ENCODE measurements at regions not wholly inside any gene's neighbourhood (a gene's known extent, or its start where the extent isn't known, plus 50 kb on each side); places are given as distances from the start of the nearest gene placed in this dataset.

- H3K9ac ChIP-seq (ENCODE audit: low read depth in 1 of 3, low read length in 3 of 3) = no peak overlapping the region
- no peaks in the 10 kb centered on the region for H3K4me1 ChIP-seq (ENCODE audit: control insufficient read depth in 3 of 3, insufficient read depth in 3 of 3, low read length in 3 of 3)
- no peak overlapping the region for H3K4me3 ChIP-seq (ENCODE audit: low read length in 3 of 3)
- no peaks in the 10 kb centered on the region for H3K36me3 ChIP-seq (ENCODE audit: control insufficient read depth in 3 of 3, insufficient read depth in 3 of 3, low read length in 3 of 3)
- H3K9me3 ChIP-seq (ENCODE audit: control insufficient read depth in 3 of 3, low read length in 3 of 3) = no peaks in the 10 kb centered on the region
- H3K27ac ChIP-seq (ENCODE audit: low read depth, low read length) = no peak overlapping the region
- H3K27me3 ChIP-seq (ENCODE audit: control insufficient read depth in 3 of 3, insufficient read depth in 3 of 3, low read length in 3 of 3) = no peaks in the 10 kb centered on the region
Observed at GRCh38 chr6:51464956-51465355, 622.5 kb downstream of the PKHD1 start.

GRCh38 chr6:51466427-51466826 lies 621.0 kb downstream of the PKHD1 start:
- Histone ChIP-seq H3K27ac (ENCODE audit: low read depth, low read length) (no peak overlapping the region), H3K27me3 (ENCODE audit: control insufficient read depth in 3 of 3, insufficient read depth in 3 of 3, low read length in 3 of 3) (no peaks in the 10 kb centered on the region), H3K9ac (ENCODE audit: low read depth in 1 of 3, low read length in 3 of 3) (no peak overlapping the region), H3K9me3 (ENCODE audit: control insufficient read depth in 3 of 3, low read length in 3 of 3) (no peaks in the 10 kb centered on the region), H3K4me1 (ENCODE audit: control insufficient read depth in 3 of 3, insufficient read depth in 3 of 3, low read length in 3 of 3) (no peaks in the 10 kb centered on the region), H3K36me3 (ENCODE audit: control insufficient read depth in 3 of 3, insufficient read depth in 3 of 3, low read length in 3 of 3) (no peaks in the 10 kb centered on the region), H3K4me3 (ENCODE audit: low read length in 3 of 3) (no peak overlapping the region)

- no peaks in the 10 kb centered on the region for H3K36me3 ChIP-seq (ENCODE audit: control insufficient read depth in 3 of 3, insufficient read depth in 3 of 3, low read length in 3 of 3)
- no peak overlapping the region for H3K9ac ChIP-seq (ENCODE audit: low read depth in 1 of 3, low read length in 3 of 3)
- H3K4me3 ChIP-seq (ENCODE audit: low read length in 3 of 3) = no peak overlapping the region
- no peaks in the 10 kb centered on the region for H3K4me1 ChIP-seq (ENCODE audit: control insufficient read depth in 3 of 3, insufficient read depth in 3 of 3, low read length in 3 of 3)
- H3K9me3 ChIP-seq (ENCODE audit: control insufficient read depth in 3 of 3, low read length in 3 of 3) = no peaks in the 10 kb centered on the region
- H3K27me3 ChIP-seq (ENCODE audit: control insufficient read depth in 3 of 3, insufficient read depth in 3 of 3, low read length in 3 of 3) = no peaks in the 10 kb centered on the region
- H3K27ac ChIP-seq (ENCODE audit: low read depth, low read length) = no peak overlapping the region
Observed at GRCh38 chr6:51467231-51467952, 620.0 kb downstream of the PKHD1 start.

- Histone ChIP-seq H3K27ac (ENCODE audit: low read depth, low read length) (no peak overlapping the region), H3K4me3 (ENCODE audit: low read length in 3 of 3) (no peak overlapping the region), H3K9me3 (ENCODE audit: control insufficient read depth in 3 of 3, low read length in 3 of 3) (no peaks in the 10 kb centered on the region), H3K9ac (ENCODE audit: low read depth in 1 of 3, low read length in 3 of 3) (no peak overlapping the region), H3K27me3 (ENCODE audit: control insufficient read depth in 3 of 3, insufficient read depth in 3 of 3, low read length in 3 of 3) (no peaks in the 10 kb centered on the region), H3K4me1 (ENCODE audit: control insufficient read depth in 3 of 3, insufficient read depth in 3 of 3, low read length in 3 of 3) (no peaks in the 10 kb centered on the region), H3K36me3 (ENCODE audit: control insufficient read depth in 3 of 3, insufficient read depth in 3 of 3, low read length in 3 of 3) (no peaks in the 10 kb centered on the region)
Observed at GRCh38 chr6:51468704-51469103, 618.7 kb downstream of the PKHD1 start.

- H3K36me3 ChIP-seq (ENCODE audit: control insufficient read depth in 3 of 3, insufficient read depth in 3 of 3, low read length in 3 of 3) = no peaks in the 10 kb centered on the region
- H3K9ac ChIP-seq (ENCODE audit: low read depth in 1 of 3, low read length in 3 of 3) = no peak overlapping the region
- H3K27me3 ChIP-seq (ENCODE audit: control insufficient read depth in 3 of 3, insufficient read depth in 3 of 3, low read length in 3 of 3) = no peaks in the 10 kb centered on the region
- no peak overlapping the region for H3K4me3 ChIP-seq (ENCODE audit: low read length in 3 of 3)
- no peaks in the 10 kb centered on the region for H3K9me3 ChIP-seq (ENCODE audit: control insufficient read depth in 3 of 3, low read length in 3 of 3)
- H3K27ac ChIP-seq (ENCODE audit: low read depth, low read length) = no peak overlapping the region
- H3K4me1 ChIP-seq (ENCODE audit: control insufficient read depth in 3 of 3, insufficient read depth in 3 of 3, low read length in 3 of 3) = no peaks in the 10 kb centered on the region
Observed at GRCh38 chr6:51472745-51473487, 614.5 kb downstream of the PKHD1 start.

GRCh38 chr6:51474022-51474975 lies 613.1 kb downstream of the PKHD1 start:
- H3K27ac ChIP-seq (ENCODE audit: low read depth, low read length) = no peak overlapping the region
- H3K27me3 ChIP-seq (ENCODE audit: control insufficient read depth in 3 of 3, insufficient read depth in 3 of 3, low read length in 3 of 3) = no peaks in the 10 kb centered on the region

GRCh38 chr6:51477711-51478311 lies 609.6 kb downstream of the PKHD1 start:
- Histone ChIP-seq H3K36me3 (ENCODE audit: control insufficient read depth in 3 of 3, insufficient read depth in 3 of 3, low read length in 3 of 3) (no peaks in the 10 kb centered on the region), H3K27me3 (ENCODE audit: control insufficient read depth in 3 of 3, insufficient read depth in 3 of 3, low read length in 3 of 3) (no peaks in the 10 kb centered on the region), H3K4me1 (ENCODE audit: control insufficient read depth in 3 of 3, insufficient read depth in 3 of 3, low read length in 3 of 3) (no peaks in the 10 kb centered on the region), H3K9ac (ENCODE audit: low read depth in 1 of 3, low read length in 3 of 3) (no peak overlapping the region), H3K9me3 (ENCODE audit: control insufficient read depth in 3 of 3, low read length in 3 of 3) (no peaks in the 10 kb centered on the region), H3K27ac (ENCODE audit: low read depth, low read length) (no peak overlapping the region), H3K4me3 (ENCODE audit: low read length in 3 of 3) (no peak overlapping the region)

More at GRCh38 chr6:51474022-51474975, 613.1 kb downstream of the PKHD1 start:
- H3K9ac ChIP-seq (ENCODE audit: low read depth in 1 of 3, low read length in 3 of 3) = no peak overlapping the region
- no peaks in the 10 kb centered on the region for H3K9me3 ChIP-seq (ENCODE audit: control insufficient read depth in 3 of 3, low read length in 3 of 3)
- H3K36me3 ChIP-seq (ENCODE audit: control insufficient read depth in 3 of 3, insufficient read depth in 3 of 3, low read length in 3 of 3) = no peaks in the 10 kb centered on the region
- no peak overlapping the region for H3K4me3 ChIP-seq (ENCODE audit: low read length in 3 of 3)
- H3K4me1 ChIP-seq (ENCODE audit: control insufficient read depth in 3 of 3, insufficient read depth in 3 of 3, low read length in 3 of 3) = no peaks in the 10 kb centered on the region

- Histone ChIP-seq H3K27ac (ENCODE audit: low read depth, low read length) (no peak overlapping the region), H3K4me1 (ENCODE audit: control insufficient read depth in 3 of 3, insufficient read depth in 3 of 3, low read length in 3 of 3) (no peaks in the 10 kb centered on the region), H3K4me3 (ENCODE audit: low read length in 3 of 3) (no peak overlapping the region)
Observed at GRCh38 chr6:51479296-51479695, 608.1 kb downstream of the PKHD1 start.

GRCh38 chr6:51480040-51480439 lies 607.4 kb downstream of the PKHD1 start:
- Histone ChIP-seq H3K27ac (ENCODE audit: low read depth, low read length) (no peak overlapping the region), H3K9ac (ENCODE audit: low read depth in 1 of 3, low read length in 3 of 3) (no peak overlapping the region), H3K27me3 (ENCODE audit: control insufficient read depth in 3 of 3, insufficient read depth in 3 of 3, low read length in 3 of 3) (no peaks in the 10 kb centered on the region), H3K9me3 (ENCODE audit: control insufficient read depth in 3 of 3, low read length in 3 of 3) (no peaks in the 10 kb centered on the region), H3K4me3 (ENCODE audit: low read length in 3 of 3) (no peak overlapping the region), H3K4me1 (ENCODE audit: control insufficient read depth in 3 of 3, insufficient read depth in 3 of 3, low read length in 3 of 3) (no peaks in the 10 kb centered on the region), H3K36me3 (ENCODE audit: control insufficient read depth in 3 of 3, insufficient read depth in 3 of 3, low read length in 3 of 3) (no peaks in the 10 kb centered on the region)

More at GRCh38 chr6:51479296-51479695, 608.1 kb downstream of the PKHD1 start:
- Histone ChIP-seq H3K36me3 (ENCODE audit: control insufficient read depth in 3 of 3, insufficient read depth in 3 of 3, low read length in 3 of 3) (no peaks in the 10 kb centered on the region), H3K9me3 (ENCODE audit: control insufficient read depth in 3 of 3, low read length in 3 of 3) (no peaks in the 10 kb centered on the region), H3K9ac (ENCODE audit: low read depth in 1 of 3, low read length in 3 of 3) (no peak overlapping the region), H3K27me3 (ENCODE audit: control insufficient read depth in 3 of 3, insufficient read depth in 3 of 3, low read length in 3 of 3) (no peaks in the 10 kb centered on the region)

Measured in skeletal muscle tissue (tissue), 3 donors.